ENCODE measurements at regions not wholly inside any gene's neighbourhood (a gene's known extent, or its start where the extent isn't known, plus 50 kb on each side); places are given as distances from the start of the nearest gene placed in this dataset.

DNA sequence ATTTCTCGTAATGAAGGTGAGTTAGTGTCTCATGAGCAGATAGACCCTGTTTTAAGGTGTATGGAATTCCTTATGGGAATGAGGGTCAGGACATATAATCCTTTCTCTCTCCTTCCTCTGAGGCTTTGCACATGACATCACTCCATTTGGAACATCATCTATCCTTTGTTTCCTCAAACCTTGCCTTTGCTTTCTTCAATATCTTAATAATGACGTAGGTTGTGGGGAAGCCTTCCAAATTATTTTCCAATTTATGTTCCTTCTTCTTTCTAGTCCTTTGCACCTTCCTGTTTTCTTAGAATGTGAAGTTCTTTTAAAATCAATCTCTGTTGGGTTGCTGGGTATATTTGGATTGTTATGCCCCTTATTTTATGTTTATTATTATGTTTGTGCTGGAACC is 502.9 kb upstream of the STXBP6 start:
- no peak for DNase-seq (ENCODE audit: low read depth in 3 of 3, low spot score in 2 of 3)

DNA sequence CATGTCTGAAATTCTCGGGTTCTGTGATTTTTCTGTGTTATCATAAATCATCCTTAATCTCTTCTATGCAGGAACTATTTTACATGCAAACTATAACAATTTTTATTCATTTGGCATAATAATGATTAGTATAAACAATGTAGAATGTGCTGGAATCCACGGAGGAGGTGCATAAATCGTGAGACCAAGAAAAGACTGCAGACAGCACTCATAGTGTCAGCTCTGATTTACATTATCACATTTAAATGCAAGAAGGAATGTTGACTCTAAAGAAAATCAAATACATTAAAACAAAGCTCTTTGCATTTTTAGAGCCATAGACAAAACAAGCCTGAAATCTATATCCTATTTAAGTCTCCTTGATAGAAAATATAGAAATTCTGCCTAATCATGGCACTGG is 501.7 kb upstream of the STXBP6 start:
- no peak for DNase-seq (ENCODE audit: low read depth in 3 of 3, low spot score in 2 of 3)

DNA sequence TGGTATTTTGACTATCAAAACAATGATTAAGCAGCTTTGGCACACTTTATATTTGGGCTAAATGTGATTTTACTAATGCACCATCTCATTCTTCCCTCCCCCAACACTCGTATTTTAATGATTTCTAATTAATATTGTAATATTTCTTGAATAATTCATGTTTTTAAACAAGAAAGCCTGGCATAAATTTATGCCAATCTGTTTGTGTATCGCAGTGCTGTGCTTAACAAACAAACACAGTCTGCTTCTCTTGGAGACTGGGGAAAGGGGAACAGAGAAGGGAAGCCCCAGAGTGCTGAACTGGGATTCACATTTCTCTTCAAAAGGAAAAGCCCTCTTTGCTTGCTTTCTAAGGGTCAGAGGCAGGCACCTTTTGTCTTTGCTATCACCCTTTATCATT is 496.9 kb upstream of the STXBP6 start:
- DNase-seq (ENCODE audit: low read depth in 3 of 3, low spot score in 2 of 3), result no peak

- no peak for DNase-seq (ENCODE audit: low read depth in 3 of 3, low spot score in 2 of 3)
Measured at GRCh38 chr14:25537846-25538455, 488.0 kb upstream of the STXBP6 start.

DNA sequence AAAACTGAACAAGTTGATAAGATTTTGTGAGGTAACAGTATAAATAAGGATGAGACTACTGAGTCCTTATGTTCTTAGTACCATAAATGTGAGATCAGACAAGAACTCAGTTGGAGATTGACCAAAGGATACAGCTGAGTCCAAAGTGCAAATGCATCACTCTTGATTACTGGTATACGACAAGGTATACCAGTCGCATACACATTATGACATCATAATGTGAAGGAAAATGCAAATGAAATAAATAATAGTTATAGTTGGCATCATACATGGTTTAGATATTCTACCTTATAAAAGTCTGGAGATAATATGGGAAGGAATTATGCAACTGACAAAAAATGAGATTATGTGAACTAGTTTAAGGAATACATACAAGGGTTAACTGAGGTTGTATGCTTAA is 476.3 kb upstream of the STXBP6 start:
- DNase-seq (ENCODE audit: low read depth in 3 of 3, low spot score in 2 of 3), result no peak

DNA sequence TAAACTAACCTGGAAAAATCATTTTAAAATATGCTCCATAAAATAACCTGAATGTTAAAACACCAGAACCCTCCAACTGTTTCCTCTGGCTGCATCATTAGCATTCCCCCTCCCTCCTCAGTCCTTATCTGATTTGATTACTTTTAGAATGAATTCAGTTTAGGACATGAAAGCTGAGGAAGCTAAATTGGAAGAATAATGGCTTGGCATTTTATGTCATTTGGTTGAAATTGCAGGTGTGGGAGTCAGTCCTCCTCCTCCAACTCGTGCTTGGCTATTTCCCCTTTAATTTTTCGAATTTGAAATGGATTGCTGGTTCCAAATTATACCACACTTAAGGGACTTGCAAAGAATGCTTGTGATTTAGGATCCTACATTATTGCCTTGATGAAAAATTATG is 473.0 kb upstream of the STXBP6 start:
- DNase-seq (ENCODE audit: low read depth in 3 of 3, low spot score in 2 of 3), result no peak

GRCh38 chr14:25522116-25522515 is 472.2 kb upstream of the STXBP6 start:
- DNase-seq (ENCODE audit: low read depth in 3 of 3, low spot score in 2 of 3), result no peak

DNA sequence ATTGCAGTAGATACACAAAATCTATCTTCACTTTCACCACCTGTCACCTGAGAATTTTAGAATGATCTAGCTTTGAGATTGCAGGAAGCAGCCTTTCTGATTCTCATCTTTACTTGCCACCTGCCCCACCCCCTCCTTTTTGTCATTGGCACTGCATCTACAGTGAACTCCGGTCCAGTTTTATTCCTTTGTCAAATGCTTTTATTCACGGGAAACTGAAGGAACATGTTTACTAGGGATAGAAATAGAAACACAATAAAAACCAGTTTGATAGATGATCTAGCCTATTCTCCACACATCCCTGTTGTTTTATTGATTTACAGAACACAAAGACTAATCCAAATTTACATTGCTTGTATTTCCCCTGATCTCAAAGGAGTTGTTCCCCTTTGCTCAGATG is 471.7 kb upstream of the STXBP6 start:
- no peak for DNase-seq (ENCODE audit: low read depth in 3 of 3, low spot score in 2 of 3)

DNA sequence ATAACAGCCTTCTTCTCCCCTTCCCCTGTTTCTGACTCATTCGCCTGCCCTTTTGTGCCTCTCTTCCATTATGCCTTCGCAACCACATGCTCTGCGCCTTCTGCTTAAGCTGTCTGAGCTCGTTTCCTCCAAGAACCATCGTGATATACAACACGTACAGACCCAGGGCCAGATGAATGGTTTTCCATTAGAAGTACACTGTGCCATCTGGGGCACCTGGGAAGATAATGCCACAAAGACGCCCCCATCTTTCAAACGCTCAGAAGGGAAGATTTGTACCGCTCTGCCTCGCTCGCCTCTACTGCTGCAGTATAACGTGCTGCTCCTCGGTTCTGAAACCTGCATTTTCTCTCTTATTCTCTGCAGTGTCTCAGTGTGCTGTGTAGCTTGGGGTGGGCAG is 470.9 kb upstream of the STXBP6 start:
- no peak for DNase-seq (ENCODE audit: low read depth in 3 of 3, low spot score in 2 of 3)

DNA sequence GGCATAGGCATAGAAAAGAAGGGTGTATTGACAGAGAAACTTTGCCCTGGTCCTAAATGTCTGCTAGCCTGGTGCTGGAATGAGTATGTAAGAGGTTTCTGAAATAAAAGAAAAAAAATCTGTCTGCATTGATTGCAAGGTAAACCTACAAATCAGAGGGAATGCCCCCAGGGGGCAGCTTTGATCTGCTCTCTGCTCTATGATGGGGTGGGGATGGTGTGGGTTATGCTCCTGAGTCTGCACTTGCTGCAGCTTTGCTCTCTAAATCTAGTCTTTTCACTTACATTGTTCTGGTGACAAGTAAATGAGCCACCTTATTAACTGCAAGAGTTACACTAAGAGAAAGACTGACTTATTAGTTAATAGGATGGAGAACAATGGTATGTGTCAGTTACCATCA is 468.4 kb upstream of the STXBP6 start:
- no peak for DNase-seq (ENCODE audit: low read depth in 3 of 3, low spot score in 2 of 3)

DNA sequence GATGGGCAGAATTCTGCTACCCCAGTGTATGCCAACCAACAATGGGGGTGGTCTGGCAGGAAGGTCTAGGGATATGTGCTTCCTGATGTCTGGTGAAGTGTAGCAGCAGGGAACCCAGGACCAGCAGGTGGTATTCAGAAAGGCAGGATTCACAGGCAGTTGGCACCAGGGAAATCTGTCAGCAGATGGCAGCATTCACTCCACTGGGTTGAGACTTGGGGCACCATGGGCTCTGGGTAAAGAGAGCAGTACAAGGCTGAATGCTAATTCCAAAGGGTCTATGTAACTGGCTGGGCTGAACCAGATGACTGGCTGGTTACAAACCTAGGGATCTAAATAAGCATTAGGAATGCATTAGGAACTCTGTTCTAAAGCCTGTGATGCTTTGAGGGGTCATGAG is 466.9 kb upstream of the STXBP6 start:
- no peak for DNase-seq (ENCODE audit: low read depth in 3 of 3, low spot score in 2 of 3)

GRCh38 chr14:25508845-25509244 is 458.9 kb upstream of the STXBP6 start:
- DNase-seq (ENCODE audit: low read depth in 3 of 3, low spot score in 2 of 3), result no peak

DNA sequence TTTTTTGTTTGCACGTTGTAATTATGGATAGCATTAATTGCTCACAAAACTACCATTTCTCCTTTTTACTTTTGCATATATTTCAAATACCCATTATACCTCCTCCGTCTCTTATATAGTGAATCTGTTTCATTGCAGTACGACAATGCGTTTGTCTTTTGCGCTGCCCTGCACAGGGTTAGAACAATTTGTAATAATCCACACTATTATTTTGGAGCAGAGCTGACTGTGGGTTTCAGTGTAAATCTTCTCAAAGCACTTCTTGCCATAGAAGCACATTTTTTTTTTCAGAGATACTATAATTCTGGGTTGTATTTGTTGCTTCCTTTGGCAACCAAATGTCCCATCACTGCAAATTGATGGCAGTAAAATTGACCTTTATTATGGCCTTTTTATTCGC is 451.8 kb upstream of the STXBP6 start:
- no peak for DNase-seq (ENCODE audit: low read depth in 3 of 3, low spot score in 2 of 3)

GRCh38 chr14:25488961-25489360 is 439.0 kb upstream of the STXBP6 start:
- no peak for DNase-seq (ENCODE audit: low read depth in 3 of 3, low spot score in 2 of 3)

- peak in 1 of 3 donors; percentile 16 for DNase-seq (ENCODE audit: low read depth in 3 of 3, low spot score in 2 of 3)
Measured at GRCh38 chr14:25485381-25485780, 435.4 kb upstream of the STXBP6 start.

GRCh38 chr14:25484906-25485305 is 435.0 kb upstream of the STXBP6 start:
- no peak for DNase-seq (ENCODE audit: low read depth in 3 of 3, low spot score in 2 of 3)

DNA sequence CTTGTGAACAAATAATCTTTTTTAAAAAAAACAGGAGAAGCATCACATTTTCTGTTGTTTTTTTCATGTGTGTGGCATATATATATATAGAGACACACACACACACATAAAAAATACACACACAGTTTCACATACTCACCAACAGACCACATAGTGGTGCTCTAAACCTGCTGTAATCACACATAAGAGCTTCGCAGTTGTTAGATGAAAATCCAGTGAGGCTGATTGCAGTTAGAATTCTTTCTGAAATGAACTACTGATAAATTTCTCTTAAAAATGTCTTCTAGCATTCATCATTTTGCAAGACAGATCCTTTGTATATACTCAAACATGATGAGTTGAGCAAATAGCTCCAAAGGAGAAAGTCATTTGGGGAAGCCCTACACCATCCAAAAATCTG is 434.3 kb upstream of the STXBP6 start:
- no peak for DNase-seq (ENCODE audit: low read depth in 3 of 3, low spot score in 2 of 3)

- DNase-seq (ENCODE audit: low read depth in 3 of 3, low spot score in 2 of 3), result no peak
Measured at GRCh38 chr14:25477316-25478098, 427.6 kb upstream of the STXBP6 start.

DNA sequence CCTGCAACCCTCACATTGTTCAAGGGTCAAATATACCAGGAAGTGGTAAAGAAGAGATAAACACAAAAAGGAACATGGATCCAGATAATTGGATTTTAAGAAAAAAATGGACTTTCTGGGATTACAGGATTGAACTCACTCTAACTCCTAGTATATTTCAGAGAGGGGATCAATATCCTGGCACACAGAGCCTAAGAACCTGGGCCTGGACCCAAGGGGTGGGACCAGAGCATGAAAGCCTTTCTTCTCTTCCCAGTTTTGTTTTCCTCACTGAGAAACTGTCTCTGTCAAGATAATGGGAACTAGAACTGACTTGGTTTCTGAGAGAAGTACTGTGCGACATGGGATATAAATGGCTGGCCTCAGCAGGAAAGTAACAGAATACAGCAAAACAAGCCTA is 422.8 kb upstream of the STXBP6 start:
- no peak for DNase-seq (ENCODE audit: low read depth in 3 of 3, low spot score in 2 of 3)

- DNase-seq (ENCODE audit: low read depth in 3 of 3, low spot score in 2 of 3), result no peak
Measured at GRCh38 chr14:25464772-25465171, 414.8 kb upstream of the STXBP6 start.

DNA sequence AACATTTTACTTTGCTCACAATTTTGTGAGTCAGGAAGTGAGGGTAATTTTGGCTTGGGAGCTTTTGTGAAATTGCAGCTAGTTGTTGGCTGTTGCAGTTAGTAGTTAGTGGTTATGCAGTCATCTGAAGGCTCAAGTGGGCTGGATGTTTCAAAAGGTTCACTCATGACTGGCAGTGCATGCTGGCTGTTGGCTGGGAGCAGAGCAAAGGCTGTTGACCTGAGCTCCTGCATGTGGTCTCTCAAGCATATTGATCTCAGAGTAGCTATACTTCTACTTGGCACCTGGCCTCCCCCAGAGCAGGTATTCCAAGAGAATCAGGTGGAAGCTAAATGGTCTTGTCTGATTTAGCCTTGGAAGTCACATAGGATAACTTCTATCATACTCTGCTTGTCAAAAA is 414.1 kb upstream of the STXBP6 start:
- DNase-seq (ENCODE audit: low read depth in 3 of 3, low spot score in 2 of 3), result no peak

DNA sequence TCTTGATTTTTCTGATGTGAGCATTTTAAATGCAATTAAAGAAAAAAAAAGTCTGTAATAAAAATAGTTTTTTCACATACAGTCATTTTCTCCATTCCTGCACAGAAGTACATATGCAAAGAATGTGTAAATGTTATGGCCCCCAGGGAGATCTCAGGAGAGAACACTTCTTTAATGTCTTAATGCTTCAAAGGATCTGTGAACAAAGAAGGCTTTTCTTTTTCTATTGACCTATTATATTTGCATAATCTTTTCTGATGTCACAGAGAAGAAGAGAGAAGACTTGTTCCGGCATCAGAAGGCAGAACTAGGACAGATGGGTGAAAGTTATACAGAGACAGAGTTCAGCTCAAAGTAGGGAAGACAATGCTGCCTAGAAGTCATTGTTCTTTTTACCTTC is 413.5 kb upstream of the STXBP6 start:
- no peak for DNase-seq (ENCODE audit: low read depth in 3 of 3, low spot score in 2 of 3)

DNA sequence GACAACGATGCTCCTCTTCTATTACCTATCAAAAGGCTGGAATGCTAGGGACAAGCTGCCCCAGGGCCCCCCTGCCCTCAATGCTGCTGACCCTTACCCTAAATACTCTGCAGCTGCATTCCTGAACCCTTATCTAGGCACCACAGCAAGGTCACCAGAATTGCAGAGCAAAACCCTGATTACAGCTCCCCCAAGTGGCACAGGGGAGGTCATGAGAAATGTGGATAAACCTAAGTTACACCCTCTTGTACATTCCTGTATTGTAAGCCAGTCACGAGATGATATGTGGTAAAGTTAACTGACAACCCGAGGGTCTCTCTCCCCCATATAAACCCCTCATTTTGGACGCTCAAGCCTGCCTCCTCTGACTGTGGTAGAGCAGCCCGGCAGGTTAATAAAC is 411.8 kb upstream of the STXBP6 start:
- DNase-seq (ENCODE audit: low read depth in 3 of 3, low spot score in 2 of 3), result no peak

All from right renal cortex interstitium (tissue), 3 donors.